Astrocyte (in vitro differentiated cells and primary cell): ENCODE measurements at regions not wholly inside any gene's neighbourhood (a gene's known extent, or its start where the extent isn't known, plus 50 kb on each side); places are given as distances from the start of the nearest gene placed in this dataset.

Source experiments
- DNase-seq: peaks from one replicate; pipeline ENCODE4 v3.0.0-alpha.2; 2010; ENCODE audit warnings: low read depth
- FAIRE-seq: peaks from 2 replicates; lab custom pipeline; 2011; peaks lifted over from hg19 to GRCh38; lab: Jason Lieb, UNC
- H2AFZ ChIP-seq: 2 replicates; pipeline ENCODE4 v1.6.0; 2012; ENCODE audit warnings: low read depth, low read length, inconsistent platforms
- H3K27ac ChIP-seq: 2 replicates; pipeline ENCODE4 v1.5.1; 2011; ENCODE audit warnings: low read depth, low read length, inconsistent platforms
- H3K27me3 ChIP-seq: 2 replicates; pipeline ENCODE4 v1.6.0; 2011; ENCODE audit warnings: low read length, inconsistent platforms; ENCODE audit not compliant: insufficient read depth
- H3K36me3 ChIP-seq: 2 replicates; pipeline ENCODE4 v1.5.1; 2011; ENCODE audit warnings: low read length, inconsistent platforms; ENCODE audit not compliant: insufficient read depth
- H3K4me1 ChIP-seq: 2 replicates; pipeline ENCODE4 v1.5.1; 2011; ENCODE audit warnings: low read length, inconsistent platforms; ENCODE audit not compliant: insufficient read depth
- H3K4me2 ChIP-seq: 2 replicates; pipeline ENCODE4 v1.6.0; 2012; ENCODE audit warnings: low read length, inconsistent platforms
- H3K4me3 ChIP-seq: 2 replicates; pipeline ENCODE4 v1.5.1; 2011; ENCODE audit warnings: low read depth, mild to moderate bottlenecking, low read length, inconsistent platforms; ENCODE audit not compliant: insufficient read depth
- H3K79me2 ChIP-seq: 2 replicates; pipeline ENCODE4 v1.6.0; 2012; ENCODE audit warnings: mild to moderate bottlenecking, low read length, inconsistent platforms; ENCODE audit not compliant: insufficient read depth
- H3K9ac ChIP-seq: 2 replicates; pipeline ENCODE4 v1.6.0; 2012; ENCODE audit warnings: mild to moderate bottlenecking, low read length, inconsistent platforms
- H3K9me3 ChIP-seq: 2 replicates; pipeline ENCODE4 v1.5.1; 2012; ENCODE audit warnings: low read depth, mild to moderate bottlenecking, low read length, inconsistent platforms; ENCODE audit not compliant: insufficient read depth
- H4K20me1 ChIP-seq: 2 replicates; pipeline ENCODE4 v1.6.0; 2012; ENCODE audit warnings: low read length, inconsistent platforms; ENCODE audit not compliant: insufficient read depth
- H3K27ac Mint-ChIP-seq: one replicate; pipeline ENCODE4 v1.8.0; 2021; ENCODE audit warnings: mild to moderate bottlenecking, mixed read lengths; ENCODE audit not compliant: unreplicated experiment
- H3K27me3 Mint-ChIP-seq: one replicate; pipeline ENCODE4 v1.8.0; 2021; ENCODE audit warnings: low read depth, mixed read lengths; ENCODE audit not compliant: unreplicated experiment
- H3K36me3 Mint-ChIP-seq: one replicate; pipeline ENCODE4 v1.8.0; 2021; ENCODE audit warnings: low read depth, mixed read lengths; ENCODE audit not compliant: unreplicated experiment
- H3K4me1 Mint-ChIP-seq: one replicate; pipeline ENCODE4 v1.8.0; 2021; ENCODE audit warnings: low read depth, mixed read lengths; ENCODE audit not compliant: unreplicated experiment
- H3K4me3 Mint-ChIP-seq: one replicate; pipeline ENCODE4 v1.8.0; 2021; ENCODE audit warnings: mild to moderate bottlenecking, moderate library complexity, mixed read lengths; ENCODE audit not compliant: unreplicated experiment
- H3K9me3 Mint-ChIP-seq: one replicate; pipeline ENCODE4 v1.8.0; 2021; ENCODE audit warnings: mild to moderate bottlenecking, mixed read lengths; ENCODE audit not compliant: unreplicated experiment
- CTCF ChIP-seq: IDR thresholded peaks from 2 replicates; pipeline ENCODE4 v1.5.1; 2011; ENCODE audit warnings: low read depth, mild to moderate bottlenecking, inconsistent platforms, low read length, moderate library complexity; ENCODE audit not compliant: insufficient read depth
- EZH2 ChIP-seq: IDR thresholded peaks from 2 replicates; pipeline ENCODE4 v1.6.1; 2012; ENCODE audit warnings: mild to moderate bottlenecking, low read length, inconsistent platforms; ENCODE audit not compliant: insufficient read depth

- no peak for DNase-seq
- Histone ChIP-seq H3K9ac (no peak overlapping the region), H3K9me3 (peaks cover 6% of the 10 kb centered on the region), H3K27me3 (no peaks in the 10 kb centered on the region), H3K27ac (no peak overlapping the region), H3K79me2 (no peaks in the 10 kb centered on the region), H3K4me2 (no peak overlapping the region), H3K4me3 (no peak overlapping the region), H2AFZ (no peak overlapping the region), H4K20me1 (no peaks in the 10 kb centered on the region), H3K36me3 (no peaks in the 10 kb centered on the region), H3K4me1 (no peaks in the 10 kb centered on the region)
- TF ChIP-seq CTCF, result no peak
- no peak for TF ChIP-seq EZH2
- H3K4me3 Mint-ChIP-seq, result no peak overlapping the region
- H3K9me3 Mint-ChIP-seq, result no peaks in the 10 kb centered on the region
- H3K27me3 Mint-ChIP-seq, result no peaks in the 10 kb centered on the region
- no peaks in the 10 kb centered on the region for H3K4me1 Mint-ChIP-seq
- H3K27ac Mint-ChIP-seq, result no peak overlapping the region
- FAIRE-seq, result no peak
- H3K36me3 Mint-ChIP-seq, result no peaks in the 10 kb centered on the region
These were observed 1930.8 kb downstream of the SUCLG1 start for GRCh38 chr2:82528288-82528687.

GRCh38 chr2:82527124-82527523 lies 1932.0 kb downstream of the SUCLG1 start:
- Histone ChIP-seq H3K36me3 (no peaks in the 10 kb centered on the region), H2AFZ (no peak overlapping the region), H3K27me3 (no peaks in the 10 kb centered on the region), H3K4me2 (no peak overlapping the region), H3K4me1 (no peaks in the 10 kb centered on the region), H3K9ac (no peak overlapping the region), H3K9me3 (peaks cover 6% of the 10 kb centered on the region), H4K20me1 (no peaks in the 10 kb centered on the region), H3K27ac (no peak overlapping the region), H3K79me2 (no peaks in the 10 kb centered on the region), H3K4me3 (no peak overlapping the region)
- TF ChIP-seq CTCF (no peak), EZH2 (no peak)
- H3K9me3 Mint-ChIP-seq, result no peaks in the 10 kb centered on the region
- no peak for FAIRE-seq
- H3K36me3 Mint-ChIP-seq, result no peaks in the 10 kb centered on the region
- DNase-seq, result no peak
- no peak overlapping the region for H3K4me3 Mint-ChIP-seq
- H3K27ac Mint-ChIP-seq, result no peak overlapping the region
- H3K4me1 Mint-ChIP-seq, result no peaks in the 10 kb centered on the region
- no peaks in the 10 kb centered on the region for H3K27me3 Mint-ChIP-seq

- Histone ChIP-seq H3K4me3 (no peak overlapping the region), H3K4me1 (no peaks in the 10 kb centered on the region), H4K20me1 (no peaks in the 10 kb centered on the region), H3K9me3 (peaks cover 6% of the 10 kb centered on the region), H3K79me2 (no peaks in the 10 kb centered on the region), H3K27me3 (no peaks in the 10 kb centered on the region), H3K9ac (no peak overlapping the region), H3K36me3 (no peaks in the 10 kb centered on the region), H3K4me2 (no peak overlapping the region), H3K27ac (no peak overlapping the region), H2AFZ (no peak overlapping the region)
- DNase-seq, result no peak
- Mint-ChIP-seq H3K9me3 (no peaks in the 10 kb centered on the region), H3K4me1 (no peaks in the 10 kb centered on the region), H3K27ac (no peak overlapping the region), H3K36me3 (no peaks in the 10 kb centered on the region), H3K4me3 (no peak overlapping the region), H3K27me3 (no peaks in the 10 kb centered on the region)
- no peak for TF ChIP-seq CTCF
- no peak for TF ChIP-seq EZH2
- FAIRE-seq, result no peak
These were observed 1932.8 kb downstream of the SUCLG1 start for GRCh38 chr2:82526277-82526676.
